ENCODE measurements at regions not wholly inside any gene's neighbourhood (a gene's known extent, or its start where the extent isn't known, plus 50 kb on each side); places are given as distances from the start of the nearest gene placed in this dataset.

- Histone ChIP-seq H3K27ac (ENCODE audit: low read depth, low read length) (no peak overlapping the region), H3K4me3 (replicated peaks in 1 of 2; ENCODE audit: low read depth in 1 of 2, low read length in 2 of 2) (no peak overlapping the region), H3K4me2 (ENCODE audit: low read length) (no peak overlapping the region), H4K20me1 (ENCODE audit: insufficient read depth) (no peaks in the 10 kb centered on the region), H3K4me1 (ENCODE audit: control insufficient read depth in 1 of 2, insufficient read depth in 2 of 2, low read length in 2 of 2) (no peaks in the 10 kb centered on the region), H3K9me2 (ENCODE audit: insufficient read depth) (no peaks in the 10 kb centered on the region), H3K9ac (ENCODE audit: low read length) (no peak overlapping the region), H3K9me3 (ENCODE audit: control insufficient read depth in 1 of 2, insufficient read depth in 1 of 2, low read depth in 1 of 2, low read length in 2 of 2) (no peaks in the 10 kb centered on the region), H3K79me2 (ENCODE audit: insufficient read depth, low read length) (no peaks in the 10 kb centered on the region), H3K36me3 (ENCODE audit: control insufficient read depth in 1 of 2, insufficient read depth in 2 of 2, low read length in 2 of 2) (no peaks in the 10 kb centered on the region), H3K27me3 (ENCODE audit: insufficient read depth, low read length) (peaks cover 43% of the 10 kb centered on the region), H2AFZ (ENCODE audit: low read depth, low read length, poor library complexity, severe bottlenecking) (no peak overlapping the region)
- no TSS peak for BruUV-seq (replicated peaks)
- TF ChIP-seq ZFX (IDR thresholded peaks at IDR 0.05) (no peak), ZBTB33 (IDR thresholded peaks at IDR 0.05; ENCODE audit: extremely low read depth, insufficient replicate concordance, low read length) (no peak), ATF3 (IDR thresholded peaks at IDR 0.05) (no peak), CBX3 (IDR thresholded peaks at IDR 0.05; ENCODE audit: low read depth) (no peak)
- ChIA-PET POLR2A (no interaction called here), CTCF (no interaction called here), RAD21 (ENCODE audit: low non-redundant PET in 1 of 2, low total read pairs in 2 of 2, uncharacterized antibody in 2 of 2, unreplicated experiment in 2 of 2) (no interaction called here)
- DNase-seq (ENCODE audit: low read depth, low spot score) (no peak), ATAC-seq (no peak)
- intact Hi-C loops (cut with micrococcal nuclease), result no loop called here
Observed at GRCh38 chr18:25819746-25820363, 270.6 kb downstream of the SS18 start.

- intact Hi-C loops (cut with micrococcal nuclease), result no loop called here
Observed at GRCh38 chr18:25818505-25818904, 271.9 kb downstream of the SS18 start.

More at GRCh38 chr18:25818505-25818904, 271.9 kb downstream of the SS18 start:
- H3K27me3 ChIP-seq (ENCODE audit: insufficient read depth, low read length), result peaks cover 48% of the 10 kb centered on the region
- H3K36me3 ChIP-seq (ENCODE audit: control insufficient read depth in 1 of 2, insufficient read depth in 2 of 2, low read length in 2 of 2), result no peaks in the 10 kb centered on the region
- no TSS peak for BruUV-seq (replicated peaks)
- ChIA-PET POLR2A (no interaction called here), RAD21 (ENCODE audit: low non-redundant PET in 1 of 2, low total read pairs in 2 of 2, uncharacterized antibody in 2 of 2, unreplicated experiment in 2 of 2) (no interaction called here), CTCF (no interaction called here)
- H3K9me3 ChIP-seq (ENCODE audit: control insufficient read depth in 1 of 2, insufficient read depth in 1 of 2, low read depth in 1 of 2, low read length in 2 of 2), result no peaks in the 10 kb centered on the region
- H2AFZ ChIP-seq (ENCODE audit: low read depth, low read length, poor library complexity, severe bottlenecking), result no peak overlapping the region
- H3K79me2 ChIP-seq (ENCODE audit: insufficient read depth, low read length), result no peaks in the 10 kb centered on the region
- H3K9me2 ChIP-seq (ENCODE audit: insufficient read depth), result no peaks in the 10 kb centered on the region
- H3K4me3 ChIP-seq (replicated peaks in 1 of 2; ENCODE audit: low read depth in 1 of 2, low read length in 2 of 2), result no peak overlapping the region
- no peak for TF ChIP-seq CBX3 (IDR thresholded peaks at IDR 0.05; ENCODE audit: low read depth)
- TF ChIP-seq TCF7L2 (IDR thresholded peaks at IDR 0.05; ENCODE audit: borderline replicate concordance, extremely low read depth, insufficient read depth, insufficient read length), result no peak
- no peak for TF ChIP-seq ZBTB33 (IDR thresholded peaks at IDR 0.05; ENCODE audit: extremely low read depth, insufficient replicate concordance, low read length)
- no peak for TF ChIP-seq POLR2A (IDR thresholded peaks at IDR 0.05; ENCODE audit: borderline replicate concordance, extremely low read depth, insufficient read depth, insufficient read length)
- no peak for TF ChIP-seq SIN3A (IDR thresholded peaks at IDR 0.05; ENCODE audit: low read depth)
- ATAC-seq (no peak), DNase-seq (ENCODE audit: low read depth, low spot score) (no peak)
- H3K4me1 ChIP-seq (ENCODE audit: control insufficient read depth in 1 of 2, insufficient read depth in 2 of 2, low read length in 2 of 2), result no peaks in the 10 kb centered on the region
- no peaks in the 10 kb centered on the region for H4K20me1 ChIP-seq (ENCODE audit: insufficient read depth)
- H3K9ac ChIP-seq (ENCODE audit: low read length), result no peak overlapping the region
- no peak overlapping the region for H3K27ac ChIP-seq (ENCODE audit: low read depth, low read length)
- H3K4me2 ChIP-seq (ENCODE audit: low read length), result no peak overlapping the region

All from HCT116 (cell line).